GM12872 (cell line): ENCODE measurements at regions not wholly inside any gene's neighbourhood (a gene's known extent, or its start where the extent isn't known, plus 50 kb on each side); places are given as distances from the start of the nearest gene placed in this dataset.

Source experiments
- TF ChIP-seq, protein P1 (sequence below): IDR thresholded peaks from 3 replicates; pipeline ENCODE4 v1.5.1; 2011; ENCODE audit warnings: low read depth, mild to moderate bottlenecking, low read length, moderate library complexity; ENCODE audit not compliant: insufficient read depth

DNA sequence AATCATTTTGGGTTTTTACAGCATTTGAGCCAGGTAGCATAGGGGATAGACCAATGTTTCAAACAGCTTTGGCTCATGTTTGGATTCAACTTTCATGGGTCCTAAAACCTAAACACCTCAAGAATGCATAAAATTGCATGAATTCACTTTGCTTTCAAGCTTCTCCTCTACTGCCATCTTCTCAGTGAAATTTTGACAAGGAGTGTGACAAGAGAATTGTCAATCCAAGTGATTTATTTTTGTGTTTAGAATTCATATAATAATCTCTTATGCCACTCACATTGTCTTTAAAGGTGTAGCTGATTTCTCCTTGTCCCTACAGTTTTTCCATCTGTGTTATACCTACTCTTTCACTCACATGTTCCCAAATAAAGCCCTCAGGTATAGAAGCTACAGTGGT, 264.8 kb upstream of the RND3 start:
- TF ChIP-seq, protein P1, sequence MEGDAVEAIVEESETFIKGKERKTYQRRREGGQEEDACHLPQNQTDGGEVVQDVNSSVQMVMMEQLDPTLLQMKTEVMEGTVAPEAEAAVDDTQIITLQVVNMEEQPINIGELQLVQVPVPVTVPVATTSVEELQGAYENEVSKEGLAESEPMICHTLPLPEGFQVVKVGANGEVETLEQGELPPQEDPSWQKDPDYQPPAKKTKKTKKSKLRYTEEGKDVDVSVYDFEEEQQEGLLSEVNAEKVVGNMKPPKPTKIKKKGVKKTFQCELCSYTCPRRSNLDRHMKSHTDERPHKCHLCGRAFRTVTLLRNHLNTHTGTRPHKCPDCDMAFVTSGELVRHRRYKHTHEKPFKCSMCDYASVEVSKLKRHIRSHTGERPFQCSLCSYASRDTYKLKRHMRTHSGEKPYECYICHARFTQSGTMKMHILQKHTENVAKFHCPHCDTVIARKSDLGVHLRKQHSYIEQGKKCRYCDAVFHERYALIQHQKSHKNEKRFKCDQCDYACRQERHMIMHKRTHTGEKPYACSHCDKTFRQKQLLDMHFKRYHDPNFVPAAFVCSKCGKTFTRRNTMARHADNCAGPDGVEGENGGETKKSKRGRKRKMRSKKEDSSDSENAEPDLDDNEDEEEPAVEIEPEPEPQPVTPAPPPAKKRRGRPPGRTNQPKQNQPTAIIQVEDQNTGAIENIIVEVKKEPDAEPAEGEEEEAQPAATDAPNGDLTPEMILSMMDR = no peak

DNA sequence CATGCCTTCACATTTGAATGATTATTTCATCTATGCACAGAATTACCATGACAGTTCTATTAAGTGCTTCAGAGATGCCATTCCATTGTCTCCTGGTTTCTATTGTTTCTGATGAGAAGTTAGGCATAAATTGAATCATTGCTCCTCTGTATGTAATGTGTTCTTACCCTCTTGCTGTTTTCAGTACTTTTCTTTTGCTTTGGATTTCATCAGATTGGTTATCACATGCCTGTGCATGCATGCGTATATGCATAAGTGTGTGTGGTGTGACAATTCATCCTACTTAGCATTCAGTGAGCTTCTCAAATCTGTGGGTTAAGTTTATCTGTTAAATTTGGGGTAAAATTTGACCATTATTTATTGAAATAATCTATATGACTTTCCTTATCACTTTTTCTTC, 263.3 kb upstream of the RND3 start:
- TF ChIP-seq, protein P1 = no peak

DNA sequence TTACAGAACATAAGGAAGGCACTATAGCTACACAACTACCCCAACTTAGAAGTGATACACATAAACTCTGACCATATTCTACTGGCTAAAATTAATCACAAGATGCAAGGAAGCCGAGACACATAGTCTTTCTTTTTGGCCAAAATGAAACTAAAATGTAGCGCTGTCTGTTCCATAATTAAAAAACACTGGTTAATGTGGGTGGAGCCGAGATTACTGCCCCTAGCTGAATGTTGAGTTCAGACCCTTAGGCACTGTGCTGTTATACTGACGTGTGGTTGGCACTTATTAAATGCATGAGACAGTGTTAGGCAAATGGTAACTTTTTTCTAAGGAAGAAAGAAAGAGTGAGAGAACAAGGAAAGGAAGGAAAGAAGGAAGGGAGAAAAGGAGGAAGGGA, 254.6 kb upstream of the RND3 start:
- TF ChIP-seq, protein P1 = no peak

DNA sequence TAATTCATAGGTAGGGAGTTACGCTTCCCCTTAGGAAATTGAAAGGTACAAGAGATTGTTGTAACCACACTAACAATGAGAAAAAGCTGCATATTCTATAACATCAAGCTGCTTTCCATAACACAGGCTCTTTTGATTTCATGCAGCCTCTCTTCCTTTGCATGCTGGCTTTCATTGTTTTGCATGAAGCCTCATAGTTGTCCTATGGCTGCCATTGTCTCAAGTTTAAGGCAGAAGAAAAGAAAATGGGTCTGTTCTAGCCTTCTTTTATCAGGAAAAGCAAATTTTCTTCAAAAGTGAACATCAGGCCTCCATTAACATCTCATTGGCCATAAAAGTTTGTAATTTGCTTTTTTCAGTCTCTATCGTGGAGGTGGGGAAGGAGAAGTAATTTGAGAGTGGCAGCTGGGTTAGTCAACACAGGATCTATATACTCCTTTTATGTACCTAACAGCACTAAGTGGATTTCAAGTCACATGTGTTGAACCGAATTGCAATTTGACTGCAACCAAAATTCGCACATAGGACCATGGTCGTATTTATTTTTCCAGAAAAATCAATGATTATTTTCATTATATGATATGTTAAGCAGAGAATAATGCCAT, 248.5 kb upstream of the RND3 start:
- TF ChIP-seq, protein P1 = no peak

DNA sequence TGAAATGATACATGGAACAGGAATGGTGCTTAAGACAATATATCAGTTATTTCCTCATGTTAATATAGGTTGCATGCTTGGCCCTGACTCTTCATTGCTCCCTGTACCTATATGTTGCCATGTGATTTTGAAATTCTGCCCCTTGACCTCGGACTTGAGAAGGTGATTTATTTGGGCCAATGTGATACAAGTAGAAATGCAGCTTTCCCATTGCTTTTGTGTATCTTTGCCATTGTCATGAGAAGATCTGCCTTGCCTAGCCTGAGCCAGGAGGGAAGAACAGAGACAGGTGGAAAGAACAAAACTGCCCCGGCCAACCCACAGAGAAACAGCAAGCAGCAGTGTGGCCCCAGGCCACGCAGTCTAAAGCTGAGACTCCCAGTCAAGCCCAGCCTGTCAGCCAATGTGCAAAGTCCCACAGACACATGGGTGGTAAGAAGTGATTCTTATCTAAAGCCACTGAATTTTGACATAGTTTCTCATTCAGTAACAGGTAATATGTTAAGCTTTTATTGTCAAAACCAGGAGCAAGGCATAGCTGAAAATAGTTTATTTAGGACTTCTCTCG, 245.7 kb upstream of the RND3 start:
- TF ChIP-seq, protein P1 = no peak

DNA sequence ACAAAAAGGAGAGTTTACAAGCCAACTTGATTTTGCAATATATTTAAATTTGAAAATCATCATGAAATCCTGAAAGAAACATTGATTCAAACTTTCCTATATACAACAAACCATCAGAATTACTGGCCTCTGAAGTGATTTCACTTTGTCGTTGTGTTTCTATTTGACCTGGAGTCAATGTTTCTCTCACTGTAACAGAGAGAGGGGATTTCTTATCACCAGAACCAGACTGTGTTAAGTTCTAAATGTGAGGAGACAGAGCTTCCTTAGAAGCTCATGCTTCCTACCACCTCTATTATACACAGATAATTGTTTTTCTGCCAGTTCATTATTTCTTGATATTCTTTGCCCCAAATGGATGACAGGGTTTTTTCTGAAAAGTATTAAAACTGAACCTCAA, 245.0 kb upstream of the RND3 start:
- TF ChIP-seq, protein P1 = no peak

DNA sequence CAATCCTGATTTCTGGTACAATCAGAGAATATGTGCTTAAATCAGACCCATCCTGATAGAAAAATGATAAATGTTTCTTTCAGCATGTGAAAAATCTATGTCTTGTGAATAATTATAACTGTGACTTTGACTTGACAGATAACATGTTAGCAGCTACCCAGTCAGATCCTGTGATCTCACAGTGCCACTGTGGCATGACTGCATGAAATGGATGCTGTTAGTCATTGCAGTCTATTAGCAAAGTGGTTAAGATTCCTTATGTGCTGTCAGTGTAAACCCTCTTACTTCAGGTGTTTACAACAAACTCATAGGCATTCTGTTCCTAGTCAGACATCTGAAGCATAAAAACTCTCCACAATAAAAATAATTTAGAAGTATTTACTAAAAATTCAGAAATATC, 244.6 kb upstream of the RND3 start:
- TF ChIP-seq, protein P1 = no peak

DNA sequence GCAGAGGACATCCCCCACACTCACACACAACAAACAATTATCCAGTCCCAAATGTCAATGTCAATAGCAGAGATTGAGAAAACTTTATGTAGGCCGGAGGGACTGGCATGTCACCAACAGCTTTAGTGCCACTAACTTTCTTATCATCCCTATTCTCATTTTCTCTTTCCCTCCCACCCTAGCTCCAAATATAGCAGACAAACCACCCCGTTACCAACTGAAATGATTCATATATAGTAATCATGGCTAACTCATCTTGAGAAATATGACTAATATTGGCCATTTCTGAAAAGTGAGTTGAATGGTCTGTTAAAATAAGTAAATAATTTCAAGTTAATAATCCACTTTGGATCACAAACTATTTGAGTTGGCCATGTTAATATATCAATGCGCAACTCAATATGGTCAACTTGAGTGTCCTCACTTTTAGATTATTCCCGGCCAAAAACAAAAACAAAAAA, 242.1 kb upstream of the RND3 start:
- TF ChIP-seq, protein P1 = no peak
